Subcutaneous abdominal adipose tissue (tissue), 5 donors: ENCODE measurements at regions not wholly inside any gene's neighbourhood (a gene's known extent, or its start where the extent isn't known, plus 50 kb on each side); places are given as distances from the start of the nearest gene placed in this dataset.
"Not testable (repeated sequence)": the region's sequence is repeated elsewhere in the genome, so short reads cannot be mapped to it uniquely, and the experiment has no call there.

Source experiments
- H3K27ac ChIP-seq: one replicate; pipeline ENCODE4 v1.7.0; 2013; ENCODE audit warnings: low read depth, mild to moderate bottlenecking, inconsistent platforms, low read length, moderate library complexity
- H3K27me3 ChIP-seq, 5 donors: one replicate each; pipeline ENCODE4 v1.7.0; 2013; ENCODE audit warnings: low read length in 5 of 5, inconsistent platforms in 1 of 5; ENCODE audit not compliant: control insufficient read depth in 5 of 5, insufficient read depth in 4 of 5
- H3K36me3 ChIP-seq, 5 donors: one replicate each; pipeline ENCODE4 v1.7.0; 2013; ENCODE audit warnings: low read length in 5 of 5; ENCODE audit not compliant: control insufficient read depth in 5 of 5, insufficient read depth in 5 of 5
- H3K4me1 ChIP-seq, 5 donors: one replicate each; pipeline ENCODE4 v1.7.0; 2013; ENCODE audit warnings: low read length in 5 of 5, mild to moderate bottlenecking in 3 of 5, moderate library complexity in 1 of 5; ENCODE audit not compliant: control insufficient read depth in 5 of 5, insufficient read depth in 5 of 5
- H3K4me3 ChIP-seq, 5 donors: one replicate each; pipeline ENCODE4 v1.7.0; 2013; ENCODE audit warnings: low read length in 5 of 5, low read depth in 1 of 5
- H3K9ac ChIP-seq, 5 donors: one replicate each; pipeline ENCODE4 v1.7.0; 2013; ENCODE audit warnings: low read length in 5 of 5, mild to moderate bottlenecking in 4 of 5, moderate library complexity in 3 of 5
- H3K9me3 ChIP-seq, 5 donors: one replicate each; pipeline ENCODE4 v1.7.0; 2013; ENCODE audit warnings: low read length in 5 of 5; ENCODE audit not compliant: control insufficient read depth in 5 of 5
- donor health status: healthy.
- donor health status: healthy.
- donor health status: healthy.
- donor health status: healthy.
- donor health status: healthy.

DNA sequence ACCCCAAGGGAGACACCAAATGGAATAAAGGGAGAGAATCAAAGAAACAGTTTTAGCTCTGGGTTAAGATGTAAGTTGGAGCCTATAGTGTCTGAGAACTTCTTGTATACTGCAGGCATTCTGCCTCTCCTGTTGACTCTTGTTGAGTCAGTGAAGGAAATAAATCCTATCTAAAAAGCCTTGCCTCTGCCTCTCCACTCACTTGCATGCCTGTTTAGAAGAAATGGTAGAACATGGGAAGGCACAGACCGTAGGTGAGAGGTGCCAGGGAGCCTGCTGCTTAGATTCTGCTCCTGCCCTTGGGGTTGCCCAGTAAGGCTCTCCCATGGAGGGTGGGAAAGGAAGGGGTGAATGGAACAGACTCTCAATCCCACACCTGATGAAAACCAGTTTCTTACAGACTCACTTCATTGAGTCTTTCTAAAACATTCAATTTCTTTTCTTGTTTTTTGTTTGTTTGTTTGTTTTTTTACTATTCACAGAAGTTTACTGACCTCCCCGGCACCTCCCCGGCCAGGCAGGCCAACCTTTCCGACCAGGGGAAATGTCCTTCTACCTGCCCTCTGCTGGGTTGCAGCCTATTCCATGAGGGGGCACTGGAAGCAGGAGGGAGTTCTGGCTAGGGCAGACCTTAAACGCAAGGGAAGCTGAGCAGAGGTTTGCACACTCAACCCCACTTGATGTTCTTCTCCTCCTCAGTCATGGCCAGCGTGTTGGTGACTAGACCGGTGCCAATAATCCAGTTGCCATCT lies 211.7 kb upstream of the WSB1 start:
- Histone ChIP-seq H3K4me3 (no peak overlapping the region), H3K27ac (no peak overlapping the region), H3K36me3 (no peaks in the 10 kb centered on the region), H3K9ac (no peak overlapping the region), H3K4me1 (no peaks in the 10 kb centered on the region), H3K9me3 (no peaks in the 10 kb centered on the region), H3K27me3 (peaks cover 0 to 5% (median 0%) of the 10 kb centered on the region in 5 donors)

DNA sequence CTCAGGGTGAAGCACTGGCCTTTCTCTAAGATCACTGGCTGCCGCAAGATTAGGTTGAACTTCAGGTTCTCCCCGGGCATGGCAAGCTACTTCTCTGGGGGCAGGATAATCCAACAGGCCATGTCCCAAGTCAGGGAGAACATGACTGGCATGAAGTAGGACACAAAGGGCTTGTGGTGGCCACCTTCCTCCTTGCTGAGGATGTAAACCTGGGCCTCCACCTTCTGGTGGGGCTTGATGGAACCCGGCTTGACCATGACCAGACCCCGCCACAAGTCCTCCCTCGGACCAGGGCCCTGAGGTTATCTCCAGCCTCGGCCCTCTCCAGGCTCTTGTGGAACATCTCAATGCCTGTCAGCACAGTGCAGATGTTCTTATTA lies 211.1 kb upstream of the WSB1 start:
- no peaks in the 10 kb centered on the region for H3K9me3 ChIP-seq
- H3K27me3 ChIP-seq = peaks cover 0 to 5% (median 0%) of the 10 kb centered on the region in 5 donors
- H3K9ac ChIP-seq = no peak overlapping the region
- H3K36me3 ChIP-seq = no peaks in the 10 kb centered on the region
- H3K4me1 ChIP-seq = no peaks in the 10 kb centered on the region
- H3K4me3 ChIP-seq = no peak overlapping the region
- no peak overlapping the region for H3K27ac ChIP-seq

DNA sequence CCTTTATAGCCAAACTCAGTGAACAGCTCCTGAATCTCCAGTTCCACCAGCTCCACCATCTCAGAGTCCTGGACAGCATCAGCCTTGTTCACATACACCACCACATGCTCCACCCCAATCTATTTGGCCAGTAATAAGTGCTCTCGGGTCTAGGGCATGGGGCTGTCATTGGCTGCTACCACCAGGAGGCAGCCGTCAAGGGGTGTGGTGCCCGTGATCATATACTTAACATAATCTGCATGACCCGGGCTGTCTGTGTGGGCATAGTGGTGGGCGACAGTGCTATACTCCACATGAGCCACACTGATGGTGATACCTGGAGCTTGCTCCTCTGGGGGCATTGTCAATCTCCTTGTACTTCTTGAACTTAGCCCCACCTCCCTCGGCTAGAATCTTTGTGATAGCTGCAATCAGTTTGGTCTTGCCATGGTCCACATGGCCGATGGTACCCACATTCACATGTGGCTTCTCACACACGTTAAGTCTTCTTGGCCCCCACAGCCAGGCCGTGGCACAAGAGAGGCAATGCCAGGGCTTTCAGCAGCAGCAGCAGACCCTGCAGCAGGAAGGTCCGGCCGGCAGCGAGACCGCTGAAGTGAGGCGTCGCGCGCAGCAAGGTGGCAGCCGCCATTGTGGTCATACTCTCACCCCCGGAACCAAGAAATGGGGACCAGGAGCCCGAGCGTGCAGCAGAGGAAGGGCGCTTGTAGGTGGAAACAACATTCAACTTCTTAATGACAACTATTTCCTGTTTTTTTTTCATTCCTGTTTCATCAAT lies 210.3 kb upstream of the WSB1 start:
- no peak overlapping the region for H3K9ac ChIP-seq
- H3K36me3 ChIP-seq = no peaks in the 10 kb centered on the region
- no peaks in the 10 kb centered on the region for H3K9me3 ChIP-seq
- peaks cover 0 to 4% (median 0%) of the 10 kb centered on the region in 5 donors for H3K27me3 ChIP-seq
- H3K4me3 ChIP-seq = no peak overlapping the region
- H3K4me1 ChIP-seq = no peaks in the 10 kb centered on the region
- no peak overlapping the region for H3K27ac ChIP-seq

DNA sequence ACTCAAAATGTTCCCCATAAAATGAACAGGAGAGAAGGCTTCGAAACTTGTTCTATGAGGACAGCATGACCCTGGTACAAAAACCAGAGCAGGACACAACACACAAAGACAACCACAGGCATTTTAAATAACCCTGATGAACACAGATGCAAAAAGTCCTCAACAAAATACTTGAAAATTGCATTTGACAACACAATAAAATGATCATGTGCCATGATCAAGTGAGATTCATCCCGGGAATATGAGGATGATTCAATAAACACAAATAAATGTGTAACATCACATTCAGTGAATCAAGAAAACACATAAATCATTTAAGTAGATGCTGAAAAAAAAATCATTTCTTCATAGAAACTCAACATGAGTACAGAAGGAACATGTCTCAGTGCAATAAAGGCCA lies 208.4 kb upstream of the WSB1 start:
- Histone ChIP-seq H3K27ac (no peak overlapping the region), H3K9ac (no peak overlapping the region), H3K27me3 (peaks cover 0 to 4% (median 0%) of the 10 kb centered on the region in 5 donors), H3K36me3 (no peaks in the 10 kb centered on the region), H3K4me3 (no peak overlapping the region), H3K9me3 (peaks cover 0 to 5% (median 0%) of the 10 kb centered on the region in 5 donors), H3K4me1 (no peaks in the 10 kb centered on the region)

DNA sequence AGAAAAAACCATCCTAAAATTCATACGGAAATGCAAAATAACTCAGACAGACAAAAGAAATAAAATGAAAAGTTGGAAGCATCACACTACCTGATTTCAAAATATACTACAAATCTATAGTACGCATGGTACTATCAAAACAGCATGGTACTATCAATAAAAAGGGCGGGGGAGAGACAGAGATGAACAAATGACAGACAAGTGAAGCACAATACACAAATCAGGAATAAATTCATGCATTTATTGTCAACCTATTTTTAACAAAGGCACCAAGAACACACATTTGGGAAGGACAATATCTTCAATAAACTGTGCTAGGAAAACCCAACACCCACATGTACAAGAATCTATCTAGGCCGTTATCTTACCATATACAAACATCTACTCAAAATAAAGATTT lies 207.4 kb upstream of the WSB1 start:
- H3K36me3 ChIP-seq = no peaks in the 10 kb centered on the region
- H3K27me3 ChIP-seq = peaks cover 0 to 4% (median 0%) of the 10 kb centered on the region in 5 donors
- H3K9ac ChIP-seq = no peak overlapping the region
- H3K4me3 ChIP-seq = no peak overlapping the region
- H3K4me1 ChIP-seq = no peaks in the 10 kb centered on the region
- peaks cover 0 to 5% (median 0%) of the 10 kb centered on the region in 5 donors for H3K9me3 ChIP-seq
- no peak overlapping the region for H3K27ac ChIP-seq

DNA sequence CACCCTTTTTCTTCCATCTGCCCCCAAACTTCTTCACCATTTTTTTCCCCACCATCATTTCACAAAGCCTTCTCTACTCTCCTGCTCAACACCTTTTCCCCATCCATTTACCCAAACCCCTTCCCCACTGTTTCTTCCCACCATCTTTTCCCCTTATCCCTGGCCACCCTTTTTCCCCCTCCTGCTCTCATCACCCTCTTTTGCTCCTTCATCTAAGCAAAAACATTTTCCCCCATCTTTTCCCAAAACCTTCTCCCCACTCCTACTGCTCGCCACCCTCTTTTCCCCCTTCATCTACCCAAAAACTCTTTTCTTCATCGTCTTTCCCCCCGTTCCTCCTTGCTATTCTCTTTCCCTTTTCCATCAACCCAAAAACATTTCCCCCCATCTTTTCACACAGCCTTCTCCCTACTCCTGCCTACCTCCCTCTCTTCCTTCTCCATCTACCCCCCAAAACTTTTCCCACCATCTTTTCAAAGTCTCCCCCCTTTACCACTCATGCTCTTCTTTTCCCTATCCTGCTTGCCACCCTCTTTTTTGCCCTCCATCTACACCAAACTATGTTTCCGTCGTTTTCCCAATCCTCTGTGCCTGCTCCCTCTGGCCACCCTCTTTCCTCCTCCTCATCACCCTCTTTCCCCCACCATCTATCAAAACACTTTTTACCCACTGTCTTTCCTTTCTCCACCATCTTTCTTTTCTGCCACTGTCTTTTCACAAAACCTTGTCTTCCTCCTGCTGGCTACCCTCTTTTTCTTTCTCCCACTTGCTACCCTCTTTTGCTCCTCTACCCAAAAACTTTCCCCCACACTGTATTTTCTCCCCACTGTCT lies 205.8 kb upstream of the WSB1 start:
- Histone ChIP-seq H3K36me3 (no peaks in the 10 kb centered on the region), H3K9ac (no peak overlapping the region), H3K4me1 (no peaks in the 10 kb centered on the region), H3K27me3 (no peaks in the 10 kb centered on the region), H3K27ac (no peak overlapping the region), H3K4me3 (no peak overlapping the region), H3K9me3 (peaks cover 0 to 5% (median 0%) of the 10 kb centered on the region in 5 donors)

DNA sequence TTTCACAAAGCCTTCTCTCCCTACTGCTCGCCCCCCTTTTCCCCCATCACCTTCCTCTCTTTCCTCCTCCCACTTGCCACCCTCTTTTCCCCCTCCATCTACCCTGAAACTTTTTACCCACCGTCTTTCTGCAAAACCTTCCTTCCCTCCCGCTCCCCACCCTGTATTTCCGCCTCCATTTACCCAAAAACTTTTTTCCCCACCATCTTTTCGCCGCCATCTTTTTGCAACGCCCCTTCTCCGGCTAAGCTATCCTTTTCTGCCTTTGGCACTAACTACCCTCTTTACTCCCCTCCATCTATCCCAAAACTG lies 205.2 kb upstream of the WSB1 start:
- H3K9ac ChIP-seq = no peak overlapping the region

DNA sequence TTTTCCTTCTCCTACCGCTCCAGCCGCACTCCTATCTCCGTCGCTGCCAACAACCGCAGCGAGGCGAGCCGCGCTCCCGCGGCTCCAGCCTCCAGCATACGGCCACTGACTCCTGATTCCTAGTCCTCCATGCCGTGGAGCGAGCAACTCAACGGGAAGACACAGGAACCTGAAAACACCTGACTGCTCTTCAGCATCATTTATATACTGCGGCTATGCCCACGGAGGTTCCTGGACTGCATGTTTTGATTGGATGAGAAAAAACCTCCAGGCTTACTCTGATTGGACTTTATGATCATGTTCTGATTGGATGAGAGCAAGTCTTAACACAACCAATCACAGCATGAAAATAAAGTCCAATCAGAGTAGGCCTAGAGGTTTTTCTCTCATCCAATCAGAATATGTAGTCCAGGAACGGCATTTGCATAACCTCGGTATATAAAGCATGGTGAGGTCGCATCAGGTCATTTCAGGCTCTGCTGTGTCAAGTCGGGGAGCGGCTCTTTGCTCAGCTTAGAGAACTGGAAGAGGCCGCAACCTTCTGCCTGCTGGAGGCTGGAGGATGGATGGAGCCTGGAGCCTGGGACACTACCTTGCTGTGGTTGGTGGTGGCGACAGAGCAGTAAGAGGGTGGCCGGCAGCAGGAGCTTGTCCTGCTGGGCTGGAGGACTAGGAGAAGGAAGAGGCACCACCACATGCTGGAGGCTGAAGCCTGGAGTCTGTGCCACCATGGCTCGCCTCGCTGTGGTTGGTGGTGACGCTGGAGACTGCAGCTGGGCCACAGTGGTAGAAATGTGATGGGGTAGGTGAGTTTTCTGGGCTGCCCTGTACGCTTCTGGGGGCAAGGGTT lies 204.6 kb upstream of the WSB1 start:
- not testable (repeated sequence) for H3K9ac ChIP-seq, H3K27me3 ChIP-seq, H3K9me3 ChIP-seq, H3K27ac ChIP-seq, H3K4me3 ChIP-seq, H3K36me3 ChIP-seq, H3K4me1 ChIP-seq

More for the DNA sequence above, 205.2 kb upstream of the WSB1 start:
- Histone ChIP-seq H3K27me3 (no peaks in the 10 kb centered on the region), H3K36me3 (no peaks in the 10 kb centered on the region), H3K4me1 (no peaks in the 10 kb centered on the region), H3K9me3 (peaks cover 0 to 5% (median 0%) of the 10 kb centered on the region in 5 donors), H3K4me3 (no peak overlapping the region), H3K27ac (no peak overlapping the region)

DNA sequence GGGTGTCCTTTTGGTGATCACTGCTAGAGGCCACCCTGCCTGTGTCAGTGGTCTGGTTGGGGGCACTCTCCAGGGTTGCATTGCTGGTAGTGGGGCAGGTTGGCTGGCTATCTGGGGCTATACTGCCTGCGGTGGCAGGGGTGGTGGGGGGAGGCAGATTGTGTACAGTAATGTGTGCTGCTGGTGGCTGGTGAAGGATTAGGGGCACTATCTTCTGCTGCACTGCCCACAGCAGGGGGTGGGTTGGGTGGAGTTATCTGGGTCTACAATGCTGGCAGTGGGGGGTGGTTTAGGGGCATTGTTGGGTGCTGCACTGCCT lies 204.0 kb upstream of the WSB1 start:
- H3K27me3 ChIP-seq = no peaks in the 10 kb centered on the region
- H3K9ac ChIP-seq = no peak overlapping the region
- peaks cover 0 to 5% (median 0%) of the 10 kb centered on the region in 5 donors for H3K9me3 ChIP-seq
- no peaks in the 10 kb centered on the region for H3K4me1 ChIP-seq
- no peak overlapping the region for H3K4me3 ChIP-seq
- H3K27ac ChIP-seq = no peak overlapping the region
- H3K36me3 ChIP-seq = no peaks in the 10 kb centered on the region
